Heart right ventricle (tissue), 16 donors: ENCODE measurements at regions not wholly inside any gene's neighbourhood (a gene's known extent, or its start where the extent isn't known, plus 50 kb on each side); places are given as distances from the start of the nearest gene placed in this dataset.

Source experiments
- ATAC-seq, 8 donors: fragments of 200-7000 bp; cut with Tn5 transposase; one replicate each; pipeline ENCODE4 v1.9.1; 2020; ENCODE audit warnings: mild to moderate bottlenecking in 8 of 8, moderate library complexity in 8 of 8, moderate number of reproducible peaks in 1 of 8
- DNase-seq, 2 donors: peaks; one replicate each; pipeline ENCODE4 v3.0.0-alpha.2; 2020
- H3K27ac ChIP-seq, 10 donors: fragments of 200-600 bp; sonication (generic) in 2 of 10; one replicate each; pipeline versions ENCODE4 v1.5.0 to v1.8.0; 2020 to 2022; ENCODE audit warnings: mild to moderate bottlenecking in 3 of 10
- H3K27me3 ChIP-seq, 7 donors: fragments of 200-600 bp; one replicate each; pipeline ENCODE4 v1.8.0; 2021 to 2022; ENCODE audit warnings: mild to moderate bottlenecking in 2 of 7
- H3K36me3 ChIP-seq, 9 donors: fragments of 200-600 bp; sonication (generic) in 1 of 9; one replicate each; pipeline versions ENCODE4 v1.5.0 to v1.8.0; 2020 to 2022; ENCODE audit warnings: mild to moderate bottlenecking in 2 of 9
- H3K4me1 ChIP-seq, 9 donors: fragments of 200-600 bp; sonication (generic) in 1 of 9; one replicate each; pipeline versions ENCODE4 v1.5.0 to v1.8.0; 2020 to 2022; ENCODE audit warnings: mild to moderate bottlenecking in 4 of 9
- H3K4me3 ChIP-seq, 10 donors: fragments of 200-600 bp; sonication (generic) in 2 of 10; one replicate each; pipeline versions ENCODE4 v1.5.0 to v1.8.0; 2020 to 2022; ENCODE audit warnings: mild to moderate bottlenecking in 7 of 10, moderate library complexity in 2 of 10
- H3K9me3 ChIP-seq, 11 donors: fragments of 200-600 bp in 10 of 11; sonication (generic) in 2 of 11; one replicate each; pipeline versions ENCODE4 v1.5.0 to v1.8.0; 2013 to 2022; ENCODE audit warnings: mild to moderate bottlenecking in 2 of 11, control low read depth in 1 of 11, moderate library complexity in 1 of 11
- WGBS, 2 donors: extraction: QIAGEN DNeasy Blood & Tissue Kit; methylation state at CpG; one replicate each; pipeline ENCODE4 v1.1.7; 2013; ENCODE audit warnings: inconsistent platforms in 1 of 2; 5-methylcytosine and 5-hydroxymethylcytosine counted together
- intact Hi-C, 10 donors: fragments of 100-400 bp; cut with DNase I; formaldehyde crosslinking; loops; one replicate each; pipeline versions ENCODE4 v1.11.1 to v1.14.2; 2022
- TF ChIP-seq, protein P1 (sequence below), 9 donors: fragments of 200-600 bp; sonication (generic) in 2 of 9; IDR thresholded peaks; one replicate each; pipeline versions ENCODE4 v1.5.0 to v1.8.0; 2021 to 2022; ENCODE audit warnings: antibody characterized with exemption in 9 of 9, mild to moderate bottlenecking in 5 of 9, moderate library complexity in 1 of 9
- donor health status: Arrhythmogenic right ventricular cardiomyopathy.
- donor health status: ischemic (EF 13 %, LVEDD 7.1; RV severe dilation, severe dysfunction).
- donor health status: healthy with polysubstance abuse.
- donor health status: DM: no; HTN: yes; CAD: no.
- donor health status: DM: no; HTN: no; CAD: no.
- donor health status: ischemic (EF 25% LVEDD 6.9; RV normal size, moderate dysfunction).
- donor health status: ischemic (EF 25% LVEDD 5.7; RV mildly dilated, moderate dysfunction).
- donor health status: healthy.
- donor health status: DM: yes; HTN: yes; CAD: no.
- donor health status: Ischemic cardiomyopathy.
- donor health status: ischemic (EF 35%, LVEDD 5.7; RV mildly dilated, moderate dysfunction).
- donor health status: nonischemic (EF 11% LVEDD 7.7; RV severe dilation, severe dysfunction).
- donor health status: DM: yes; HTN: yes; CAD: no.
- donor health status: PGD.
- donor health status: ischemic (EF 29% LVEDD 5.4; RV normal size, mild dysfunction).
- donor health status: nonischemic (EF 23%, LVEDD 6.1; RV moderate dilation, normal function).

DNA sequence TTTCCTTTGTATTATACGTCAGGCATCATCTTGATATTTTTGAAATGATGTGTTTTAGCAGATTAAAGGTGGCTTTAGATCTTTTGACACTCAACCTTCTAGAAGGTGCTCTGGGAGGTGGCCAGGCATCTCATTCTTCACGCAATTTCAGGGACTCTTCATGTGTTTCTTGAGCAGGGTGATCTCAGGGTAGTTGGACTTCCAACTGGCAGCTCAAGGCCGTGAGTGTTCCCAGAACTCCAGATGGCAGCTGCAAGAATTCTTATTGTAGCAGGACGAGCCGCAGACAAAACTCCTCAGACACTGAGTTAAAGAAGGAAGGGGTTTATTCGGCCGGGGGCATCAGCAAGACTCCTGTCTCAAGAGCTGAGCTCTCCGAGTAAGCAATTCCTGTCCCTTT is 82.5 kb upstream of the UBAC2 start:
- Histone ChIP-seq H3K27ac (no peak overlapping the region), H3K4me3 (no peak overlapping the region), H3K9me3 (no peaks in the 10 kb centered on the region), H3K36me3 (no peaks in the 10 kb centered on the region), H3K4me1 (no peaks in the 10 kb centered on the region), H3K27me3 (peaks cover 0 to 78% (median 0%) of the 10 kb centered on the region in 7 donors)
- intact Hi-C loops = no loop called here
- TF ChIP-seq, protein P1, sequence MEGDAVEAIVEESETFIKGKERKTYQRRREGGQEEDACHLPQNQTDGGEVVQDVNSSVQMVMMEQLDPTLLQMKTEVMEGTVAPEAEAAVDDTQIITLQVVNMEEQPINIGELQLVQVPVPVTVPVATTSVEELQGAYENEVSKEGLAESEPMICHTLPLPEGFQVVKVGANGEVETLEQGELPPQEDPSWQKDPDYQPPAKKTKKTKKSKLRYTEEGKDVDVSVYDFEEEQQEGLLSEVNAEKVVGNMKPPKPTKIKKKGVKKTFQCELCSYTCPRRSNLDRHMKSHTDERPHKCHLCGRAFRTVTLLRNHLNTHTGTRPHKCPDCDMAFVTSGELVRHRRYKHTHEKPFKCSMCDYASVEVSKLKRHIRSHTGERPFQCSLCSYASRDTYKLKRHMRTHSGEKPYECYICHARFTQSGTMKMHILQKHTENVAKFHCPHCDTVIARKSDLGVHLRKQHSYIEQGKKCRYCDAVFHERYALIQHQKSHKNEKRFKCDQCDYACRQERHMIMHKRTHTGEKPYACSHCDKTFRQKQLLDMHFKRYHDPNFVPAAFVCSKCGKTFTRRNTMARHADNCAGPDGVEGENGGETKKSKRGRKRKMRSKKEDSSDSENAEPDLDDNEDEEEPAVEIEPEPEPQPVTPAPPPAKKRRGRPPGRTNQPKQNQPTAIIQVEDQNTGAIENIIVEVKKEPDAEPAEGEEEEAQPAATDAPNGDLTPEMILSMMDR (IDR thresholded peaks at IDR 0.05) = no peak
- ATAC-seq = no peak
- 85 to 90% methylated on average over 8 of the region's 8 CpGs for WGBS, 2 donors
- DNase-seq = no peak

DNA sequence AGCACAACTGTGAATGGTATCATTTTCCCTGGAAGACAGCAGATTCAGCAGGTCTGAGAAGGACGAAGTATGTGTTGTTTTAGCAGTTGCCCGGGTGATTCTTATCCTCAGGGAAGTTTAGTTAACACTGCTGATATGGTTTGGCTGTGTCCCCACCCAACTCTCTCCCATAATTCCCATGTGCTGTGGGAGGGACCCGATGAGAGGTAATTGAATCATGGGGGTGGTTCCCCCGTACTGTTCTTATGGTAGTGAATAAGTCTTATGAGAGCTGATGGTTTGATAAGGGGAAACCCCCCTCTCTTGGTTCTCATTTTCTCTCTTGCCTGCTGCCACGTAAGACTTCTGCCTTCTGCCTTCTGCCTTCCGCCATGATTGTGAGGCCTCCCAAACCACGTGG is 81.0 kb upstream of the UBAC2 start:
- TF ChIP-seq, protein P1 (IDR thresholded peaks at IDR 0.05) = no peak
- intact Hi-C loops = no loop called here
- 82 to 89% methylated on average over 7 of the region's 7 CpGs for WGBS, 2 donors

DNA sequence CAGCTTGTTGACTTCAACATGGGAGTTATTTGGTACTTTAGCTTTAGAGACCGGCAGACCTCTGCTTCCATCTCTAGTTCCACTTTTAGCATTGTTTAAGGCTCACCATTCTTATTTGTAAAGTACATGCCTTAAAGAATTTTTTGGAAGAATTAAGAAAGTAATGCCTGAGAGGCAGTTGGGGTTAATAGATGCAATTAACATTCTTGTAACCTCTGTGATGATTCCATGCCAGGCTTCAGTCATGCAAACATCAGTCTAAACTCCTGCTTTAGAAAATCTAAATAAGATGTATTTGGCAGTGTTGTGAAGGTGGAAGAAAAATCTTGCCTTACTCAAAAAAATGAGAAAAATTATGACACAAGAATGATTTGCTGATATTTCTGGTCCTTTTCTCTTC is 79.9 kb upstream of the UBAC2 start:
- WGBS, 2 donors = 88 to 89% methylated on average over 1 of the region's 1 CpG

More for the DNA sequence above, 81.0 kb upstream of the UBAC2 start:
- Histone ChIP-seq H3K27ac (no peak overlapping the region), H3K36me3 (no peaks in the 10 kb centered on the region), H3K4me1 (peaks cover 0 to 6% (median 0%) of the 10 kb centered on the region in 9 donors), H3K27me3 (peaks cover 0 to 85% (median 0%) of the 10 kb centered on the region in 7 donors), H3K9me3 (no peaks in the 10 kb centered on the region), H3K4me3 (no peak overlapping the region)
- no peak for DNase-seq
- no peak for ATAC-seq

DNA sequence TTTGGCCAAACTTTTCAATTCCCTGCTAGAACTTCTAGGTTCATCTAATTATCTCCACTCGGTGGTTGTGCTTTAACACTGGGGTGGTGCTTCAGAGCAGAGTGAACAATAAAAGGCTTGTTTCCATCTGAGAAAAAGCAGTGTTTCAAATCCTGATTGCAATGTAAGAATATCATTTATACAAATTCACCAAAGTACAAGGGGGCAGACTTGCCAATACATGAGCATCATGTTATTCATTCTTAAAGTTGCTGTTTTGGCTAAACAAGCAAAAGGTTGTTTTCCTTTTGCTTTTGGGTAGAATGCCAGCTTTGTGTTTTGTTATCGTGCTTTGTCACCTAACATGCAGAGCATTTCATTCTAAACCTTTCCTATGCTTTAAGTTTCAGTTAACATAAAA is 78.5 kb upstream of the UBAC2 start:
- no peak for ATAC-seq
- no peaks in the 10 kb centered on the region for H3K9me3 ChIP-seq
- TF ChIP-seq, protein P1 (IDR thresholded peaks at IDR 0.05) = no peak
- peaks cover 0 to 99% (median 0%) of the 10 kb centered on the region in 7 donors for H3K27me3 ChIP-seq
- no peaks in the 10 kb centered on the region for H3K36me3 ChIP-seq
- no peak overlapping the region for H3K4me3 ChIP-seq
- intact Hi-C loops = no loop called here
- no peak for DNase-seq
- peaks cover 0 to 16% (median 0%) of the 10 kb centered on the region in 9 donors for H3K4me1 ChIP-seq
- WGBS, 2 donors = 65 to 68% methylated on average over 2 of the region's 2 CpGs
- no peak overlapping the region for H3K27ac ChIP-seq

More for the DNA sequence above, 79.9 kb upstream of the UBAC2 start:
- intact Hi-C loops = no loop called here
- no peak for DNase-seq
- H3K27ac ChIP-seq = no peak overlapping the region
- TF ChIP-seq, protein P1 (IDR thresholded peaks at IDR 0.05) = no peak
- ATAC-seq = no peak
- no peak overlapping the region for H3K4me3 ChIP-seq
- H3K27me3 ChIP-seq = peaks cover 0 to 90% (median 0%) of the 10 kb centered on the region in 7 donors
- H3K36me3 ChIP-seq = no peaks in the 10 kb centered on the region
- peaks cover 0 to 16% (median 0%) of the 10 kb centered on the region in 9 donors for H3K4me1 ChIP-seq
- H3K9me3 ChIP-seq = no peaks in the 10 kb centered on the region
